HG02588 (cell line): ENCODE measurements at regions not wholly inside any gene's neighbourhood (a gene's known extent, or its start where the extent isn't known, plus 50 kb on each side); places are given as distances from the start of the nearest gene placed in this dataset.
"Not testable (repeated sequence)": the region's sequence is repeated elsewhere in the genome, so short reads cannot be mapped to it uniquely, and the experiment has no call there.

Source experiments
- ATAC-seq: cut with Tn5 transposase; IDR thresholded peaks from one replicate; pipeline ENCODE4 v1.9.1; 2021; ENCODE audit warnings: mild to moderate bottlenecking, moderate library complexity; ENCODE audit not compliant: unreplicated experiment

DNA sequence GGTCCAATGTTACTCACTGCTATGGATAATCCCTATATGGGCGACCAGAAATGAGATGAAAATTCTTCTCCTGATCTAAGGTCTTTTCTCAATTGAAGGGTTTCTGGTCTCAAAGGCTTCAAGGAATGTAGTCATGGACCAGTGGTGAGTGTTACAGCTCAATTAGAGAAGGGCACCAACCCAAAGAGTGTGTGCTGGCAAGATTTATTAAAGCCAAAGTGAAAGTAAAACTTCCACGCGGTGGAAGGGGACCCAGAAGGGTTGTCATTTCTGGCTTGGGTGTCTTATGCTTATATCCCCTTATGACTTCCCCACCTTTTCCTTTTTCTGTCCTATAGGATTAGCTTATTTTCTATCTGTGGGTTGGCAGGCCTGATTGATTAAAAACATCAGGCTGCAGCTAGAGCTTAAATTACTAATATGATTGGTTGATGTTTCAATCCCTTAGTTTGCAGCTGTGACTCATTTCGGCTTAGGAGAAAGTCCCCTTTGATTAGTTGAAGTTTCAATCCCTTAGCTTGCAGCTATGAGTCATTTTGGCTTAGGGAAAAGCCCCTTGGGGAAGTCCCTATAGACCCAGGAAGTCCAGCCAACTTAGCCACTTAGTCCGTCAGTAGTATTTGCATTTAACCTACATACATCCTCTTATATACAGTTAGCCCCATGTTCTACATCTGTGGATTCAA is 179.5 kb upstream of the NLGN4Y start:
- ATAC-seq = peak; percentile 51

GRCh38 chrY:14351590-14351989 is 172.7 kb upstream of the NLGN4Y start:
- no peak for ATAC-seq

DNA sequence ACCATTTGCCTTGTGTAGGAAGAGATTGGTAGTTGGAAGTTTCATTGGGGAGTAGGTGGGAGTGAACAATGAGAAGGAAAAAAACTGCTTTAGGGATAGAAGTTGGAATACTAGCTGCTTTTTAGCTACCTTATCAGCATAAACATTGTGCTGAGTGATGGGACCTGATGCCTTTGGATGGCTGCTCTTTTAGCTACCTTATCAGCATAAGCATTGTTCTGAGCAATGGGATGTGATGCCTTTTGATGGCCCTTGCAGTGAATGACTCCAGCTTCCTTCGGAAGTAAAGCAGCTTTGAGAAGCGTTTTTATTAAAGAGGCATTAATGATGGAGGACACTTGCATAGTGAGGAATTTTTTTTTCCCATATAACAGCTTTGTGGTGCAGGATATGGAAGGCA is 168.2 kb upstream of the NLGN4Y start:
- no peak for ATAC-seq

DNA sequence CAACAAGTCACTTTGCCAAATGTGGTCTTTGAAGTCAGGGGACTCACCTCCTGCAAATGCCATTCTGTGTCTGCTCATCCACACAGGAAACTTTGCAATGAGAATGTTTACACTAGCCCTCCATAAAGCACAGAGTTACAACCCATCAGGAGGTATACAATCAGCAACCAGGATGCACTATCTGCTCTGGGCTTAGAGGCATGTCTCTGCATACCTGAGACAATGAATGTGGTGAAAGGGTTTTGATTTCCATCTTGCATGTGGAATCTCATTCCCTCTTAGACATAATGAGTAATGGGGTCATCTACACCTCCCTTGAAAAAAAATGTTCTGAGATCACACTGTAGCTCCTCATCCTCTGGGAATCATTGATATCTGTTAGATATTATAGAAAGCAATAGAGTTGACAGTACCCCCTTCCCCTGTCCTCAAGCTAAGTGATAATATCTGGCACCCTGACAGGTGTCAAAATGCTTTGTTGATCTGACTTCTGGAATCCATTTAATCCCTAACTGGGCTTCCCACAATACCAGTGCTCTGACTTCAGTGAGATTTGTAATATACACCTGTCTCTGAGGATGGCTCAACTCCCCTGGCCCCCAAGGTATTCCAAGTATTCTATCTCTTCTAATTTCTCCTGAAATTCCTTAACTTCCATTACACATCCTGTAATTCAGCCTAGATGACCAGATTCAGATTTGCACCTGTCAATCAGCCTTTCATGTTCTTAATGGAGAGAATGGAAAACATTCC is 163.4 kb upstream of the NLGN4Y start:
- ATAC-seq = no peak

GRCh38 chrY:14373608-14374007 is 150.7 kb upstream of the NLGN4Y start:
- ATAC-seq = no peak

DNA sequence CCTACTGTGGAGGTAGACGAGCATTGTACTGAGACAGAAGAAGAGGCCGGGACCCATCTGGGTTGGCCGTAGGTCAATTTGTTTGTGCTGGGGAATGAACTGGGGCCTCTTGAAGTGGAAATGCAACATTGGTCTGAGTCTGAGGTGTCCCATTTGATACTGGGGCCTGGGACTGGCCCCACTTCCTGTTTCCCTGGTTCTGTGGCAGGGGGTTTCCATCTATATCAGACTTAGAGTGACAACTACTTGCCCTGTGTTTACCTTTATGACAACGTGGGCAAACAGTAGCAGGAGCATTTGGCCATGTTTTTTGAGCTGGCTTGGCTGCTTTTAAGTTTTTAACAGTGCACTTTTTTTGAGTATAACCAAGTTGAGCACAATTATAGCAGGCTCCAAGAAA is 146.1 kb upstream of the NLGN4Y start:
- ATAC-seq = no peak

DNA sequence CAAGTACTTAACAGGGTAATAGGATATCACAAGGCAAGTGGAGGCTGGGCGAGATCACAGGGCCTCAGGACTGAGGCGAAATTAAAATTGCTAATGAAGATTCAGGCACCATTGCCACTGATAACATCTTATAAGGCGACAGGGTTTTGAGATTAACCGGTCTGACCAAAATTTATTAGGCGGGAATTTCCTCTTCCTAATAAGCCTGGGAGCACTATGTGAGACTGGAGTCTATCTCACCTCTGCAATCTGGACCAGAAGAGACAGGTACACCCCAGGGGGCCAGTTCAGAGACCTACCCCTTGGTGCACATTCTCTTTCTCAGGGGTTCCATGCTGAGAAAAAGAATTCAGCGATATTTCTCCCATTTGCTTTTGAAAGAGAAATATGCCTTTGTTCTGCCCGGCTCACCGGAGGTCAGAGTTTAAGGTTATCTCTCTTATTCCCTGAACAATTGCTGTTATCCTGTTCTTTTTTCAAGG is 113.7 kb upstream of the NLGN4Y start:
- ATAC-seq = not testable (repeated sequence)

GRCh38 chrY:14411334-14411733 is 113.0 kb upstream of the NLGN4Y start:
- ATAC-seq = no peak

DNA sequence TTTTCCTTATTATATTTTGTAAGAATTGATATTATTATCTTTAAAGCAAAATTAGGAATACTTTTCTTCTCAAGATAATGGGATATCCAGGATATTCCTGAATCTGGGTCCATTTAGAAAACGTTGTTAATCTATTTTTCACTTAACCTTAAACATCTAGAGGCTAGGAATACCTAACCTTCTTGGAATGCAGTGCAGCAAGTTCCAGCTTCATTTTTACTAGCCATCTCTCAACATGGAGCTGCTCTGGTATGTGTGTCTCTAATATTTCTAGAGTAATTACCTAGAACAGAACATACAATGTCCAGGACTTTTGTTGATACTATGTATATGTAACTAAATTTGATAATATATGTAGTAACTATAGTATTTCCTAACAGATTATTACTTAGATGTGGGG is 87.8 kb upstream of the NLGN4Y start:
- no peak for ATAC-seq

DNA sequence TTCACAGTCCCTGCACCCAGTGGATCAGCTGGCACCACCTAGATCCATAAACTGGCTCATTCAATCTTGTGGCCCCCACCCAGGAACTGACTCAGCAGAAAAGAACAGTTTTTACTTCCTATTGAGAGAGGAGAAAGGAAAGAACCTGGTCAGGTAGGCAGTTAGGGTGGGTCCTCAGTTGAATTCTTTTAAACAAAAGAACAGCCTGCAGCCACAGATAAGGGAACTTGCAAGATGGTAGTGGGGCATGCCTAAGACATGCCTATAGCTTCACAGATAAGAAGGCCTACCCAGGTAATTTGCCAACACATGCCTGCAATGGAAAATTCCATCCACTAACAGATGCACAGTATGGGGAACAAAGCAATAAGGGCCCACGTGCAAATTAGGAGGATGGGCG is 86.7 kb upstream of the NLGN4Y start:
- no peak for ATAC-seq

- ATAC-seq = no peak
Measured at GRCh38 chrY:14438395-14438794, 85.9 kb upstream of the NLGN4Y start.

- ATAC-seq = no peak
Measured at GRCh38 chrY:14444550-14444949, 79.8 kb upstream of the NLGN4Y start.

- ATAC-seq = no peak
Measured at GRCh38 chrY:14468151-14468683, 56.1 kb upstream of the NLGN4Y start.

DNA sequence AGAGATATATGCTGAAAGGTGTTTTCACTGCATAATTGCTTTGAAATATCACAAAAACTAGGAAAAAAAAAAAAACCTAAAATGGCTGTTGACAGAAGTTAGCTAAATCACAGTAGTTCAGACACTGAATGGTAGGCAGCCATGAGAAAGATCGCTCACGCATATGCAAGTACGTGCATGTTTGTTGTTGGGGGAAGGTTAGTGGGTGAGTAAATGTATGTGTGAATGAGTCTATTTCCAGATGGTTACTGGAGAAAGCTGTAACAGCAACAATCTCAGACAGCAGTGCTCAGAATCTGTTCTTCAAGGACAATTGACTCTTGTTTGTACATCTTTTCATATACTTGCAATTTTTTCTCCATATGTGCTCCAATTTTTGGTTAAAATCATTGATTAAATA is 51.9 kb upstream of the NLGN4Y start:
- ATAC-seq = no peak

DNA sequence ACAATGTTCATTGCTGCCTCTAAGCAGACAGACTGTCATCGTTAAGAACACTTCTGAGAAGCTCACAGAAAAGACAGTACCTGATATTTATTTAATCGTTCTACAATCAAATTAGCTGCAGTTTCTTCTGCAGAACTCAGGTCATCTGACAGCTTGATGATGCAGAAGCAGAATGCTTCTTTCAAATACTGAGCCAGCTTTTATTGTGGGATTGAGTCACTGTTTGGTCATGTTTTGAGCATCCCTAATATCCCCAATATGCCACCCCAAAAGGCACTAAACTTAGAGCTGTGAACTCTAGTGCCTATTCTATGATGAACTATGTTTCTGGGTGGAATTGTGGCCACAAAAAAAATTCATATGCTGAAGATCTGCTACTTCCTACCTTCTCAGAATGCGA is 51.0 kb upstream of the NLGN4Y start:
- ATAC-seq = no peak
